ENCODE measurements at regions not wholly inside any gene's neighbourhood (a gene's known extent, or its start where the extent isn't known, plus 50 kb on each side); places are given as distances from the start of the nearest gene placed in this dataset.

DNA sequence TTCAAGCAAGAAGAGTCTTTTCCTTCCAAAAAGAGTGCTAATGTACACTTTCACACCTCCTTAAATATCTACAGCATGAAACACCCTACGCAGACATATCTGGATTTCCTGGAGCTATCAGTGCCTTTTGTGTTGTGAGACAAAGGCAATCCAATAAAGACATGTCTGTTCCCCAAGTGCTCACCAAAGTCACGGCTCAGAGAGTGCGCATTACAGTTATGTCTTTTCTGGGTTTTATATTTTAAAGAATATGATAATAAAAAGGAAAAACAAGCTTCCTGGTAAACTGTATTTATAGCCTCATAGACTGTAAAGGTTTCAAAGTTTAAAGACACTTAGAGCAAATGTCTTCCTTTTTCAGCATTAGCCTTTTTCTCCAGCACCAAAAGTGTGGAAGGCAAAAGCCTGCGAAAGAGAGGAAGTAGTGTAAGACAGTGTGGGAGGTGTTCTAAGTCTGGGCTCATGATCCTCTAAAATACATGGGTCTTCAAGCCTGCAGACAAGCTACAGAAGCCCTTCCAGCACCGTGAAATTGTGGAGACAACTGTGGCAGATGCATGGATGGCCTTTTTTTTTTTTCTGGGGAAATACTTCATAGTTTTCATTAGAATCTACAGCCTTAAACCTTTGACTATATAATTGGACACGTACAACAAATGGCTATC, 135.0 kb upstream of the SLC35B3 start:
- DNase-seq: no peak
- Mint-ChIP-seq H3K4me3 (no peak overlapping the region), H3K9me3 (no peaks in the 10 kb centered on the region), H3K4me1 (no peaks in the 10 kb centered on the region), H3K27me3 (no peaks in the 10 kb centered on the region), H3K27ac (no peak overlapping the region), H3K36me3 (ENCODE audit: low read depth) (no peaks in the 10 kb centered on the region)
- ChIA-PET CTCF (no interaction called here), POLR2A (no interaction called here)

GRCh38 chr6:8562125-8562524, 126.8 kb upstream of the SLC35B3 start:
- H3K27ac Mint-ChIP-seq: no peak overlapping the region
- no peak for DNase-seq
- H3K36me3 Mint-ChIP-seq (ENCODE audit: low read depth): no peaks in the 10 kb centered on the region
- H3K4me3 Mint-ChIP-seq: no peak overlapping the region
- no peaks in the 10 kb centered on the region for H3K27me3 Mint-ChIP-seq
- CTCF ChIA-PET: interaction anchor here (0.6 kb wide), 1 partner anchor 327 kb away, joined by 3 read pairs; no protein-coding TSS in a partner anchor
- H3K4me1 Mint-ChIP-seq: no peaks in the 10 kb centered on the region
- POLR2A ChIA-PET: no interaction called here
- no peaks in the 10 kb centered on the region for H3K9me3 Mint-ChIP-seq

GRCh38 chr6:8558953-8559352, 123.6 kb upstream of the SLC35B3 start:
- Mint-ChIP-seq H3K36me3 (ENCODE audit: low read depth) (no peaks in the 10 kb centered on the region), H3K4me1 (no peaks in the 10 kb centered on the region), H3K9me3 (peaks cover 1% of the 10 kb centered on the region), H3K27me3 (no peaks in the 10 kb centered on the region), H3K27ac (no peak overlapping the region), H3K4me3 (no peak overlapping the region)
- POLR2A ChIA-PET: no interaction called here
- CTCF ChIA-PET: no interaction called here
- DNase-seq: no peak

- Mint-ChIP-seq H3K4me3 (no peak overlapping the region), H3K27me3 (no peaks in the 10 kb centered on the region), H3K36me3 (ENCODE audit: low read depth) (no peaks in the 10 kb centered on the region), H3K9me3 (peaks cover 1% of the 10 kb centered on the region), H3K27ac (no peak overlapping the region), H3K4me1 (no peaks in the 10 kb centered on the region)
- ChIA-PET CTCF (no interaction called here), POLR2A (no interaction called here)
- DNase-seq: no peak
Measured at GRCh38 chr6:8557014-8557748, 121.8 kb upstream of the SLC35B3 start.

DNA sequence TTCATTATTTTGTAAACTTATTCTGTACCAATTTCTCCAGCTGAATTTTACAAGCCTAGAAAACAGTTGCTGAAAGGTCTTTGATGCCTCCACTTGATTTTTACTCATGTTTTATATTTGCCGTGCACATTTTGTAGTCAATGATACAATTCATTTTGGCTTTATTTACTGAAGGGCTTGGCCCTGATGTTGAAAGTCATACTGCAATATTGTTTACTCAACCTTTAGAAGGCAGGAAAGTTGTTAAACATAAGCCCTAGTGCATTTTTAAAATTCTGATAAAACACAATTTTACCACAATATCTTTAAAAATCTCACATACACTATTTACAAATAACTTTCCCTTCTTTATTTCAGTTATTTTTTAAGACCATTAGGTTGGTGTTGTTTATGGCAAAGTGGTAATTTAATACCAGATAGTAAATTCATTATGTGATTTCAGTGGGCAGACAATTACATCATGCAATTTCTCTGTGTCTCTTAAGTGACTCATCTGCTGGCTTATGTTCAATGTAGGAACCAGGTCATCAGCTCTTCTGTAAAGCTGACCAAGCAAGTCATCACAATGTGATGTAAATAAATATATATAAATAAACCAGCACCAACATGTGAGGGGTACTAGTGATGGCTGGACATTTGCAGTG, 121.1 kb upstream of the SLC35B3 start:
- no peak overlapping the region for H3K4me3 Mint-ChIP-seq
- no peak for DNase-seq
- no peaks in the 10 kb centered on the region for H3K4me1 Mint-ChIP-seq
- H3K9me3 Mint-ChIP-seq: peaks cover 1% of the 10 kb centered on the region
- H3K27ac Mint-ChIP-seq: no peak overlapping the region
- ChIA-PET POLR2A (no interaction called here), CTCF (no interaction called here)
- H3K36me3 Mint-ChIP-seq (ENCODE audit: low read depth): no peaks in the 10 kb centered on the region
- H3K27me3 Mint-ChIP-seq: no peaks in the 10 kb centered on the region

DNA sequence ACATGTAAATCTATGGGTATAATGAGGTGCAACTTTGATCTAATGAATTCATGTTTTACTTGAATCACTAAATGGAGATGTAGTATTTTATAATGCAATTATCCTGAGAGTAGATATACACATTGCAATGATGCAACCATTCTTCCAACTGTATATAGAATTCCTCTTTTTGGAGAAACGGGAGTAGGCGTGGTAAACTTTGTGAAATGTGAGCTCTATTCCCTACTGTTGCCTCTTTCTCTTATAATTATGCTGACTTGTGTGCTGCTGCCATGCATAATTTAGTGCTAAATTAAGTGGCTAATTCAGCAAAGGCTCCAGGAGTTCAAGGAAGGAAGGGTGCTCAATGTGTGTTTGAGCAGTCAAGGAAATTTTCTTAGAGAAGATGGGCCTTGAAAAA, 116.6 kb upstream of the SLC35B3 start:
- POLR2A ChIA-PET: no interaction called here
- CTCF ChIA-PET: no interaction called here

DNA sequence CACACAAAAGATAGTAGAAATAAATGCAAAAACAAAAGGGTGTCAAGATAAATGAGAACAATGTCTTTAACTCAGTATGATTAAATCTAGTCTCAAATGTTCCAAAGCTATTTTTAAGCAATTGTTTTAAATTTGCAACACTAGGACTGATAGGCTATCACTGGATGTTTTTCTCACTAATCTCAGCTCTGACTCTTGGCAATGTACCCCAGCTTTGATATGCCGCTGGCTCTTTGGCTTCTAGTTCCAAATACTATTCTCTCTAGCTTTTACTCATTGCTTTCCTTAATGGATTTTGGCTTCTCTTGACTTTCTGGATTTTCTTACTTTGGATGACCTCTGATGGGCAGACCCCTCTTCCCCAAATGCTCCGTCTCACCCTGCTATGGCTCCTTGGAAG, 116.0 kb upstream of the SLC35B3 start:
- Mint-ChIP-seq H3K27ac (no peak overlapping the region), H3K9me3 (no peaks in the 10 kb centered on the region), H3K4me3 (no peak overlapping the region), H3K4me1 (no peaks in the 10 kb centered on the region), H3K36me3 (ENCODE audit: low read depth) (no peaks in the 10 kb centered on the region), H3K27me3 (peaks cover 2% of the 10 kb centered on the region)
- ChIA-PET CTCF (no interaction called here), POLR2A (no interaction called here)
- no peak for DNase-seq

More for the DNA sequence above, 116.6 kb upstream of the SLC35B3 start:
- no peak for DNase-seq
- H3K9me3 Mint-ChIP-seq: peaks cover 1% of the 10 kb centered on the region
- H3K27me3 Mint-ChIP-seq: no peaks in the 10 kb centered on the region
- no peaks in the 10 kb centered on the region for H3K36me3 Mint-ChIP-seq (ENCODE audit: low read depth)
- no peak overlapping the region for H3K4me3 Mint-ChIP-seq
- no peaks in the 10 kb centered on the region for H3K4me1 Mint-ChIP-seq
- no peak overlapping the region for H3K27ac Mint-ChIP-seq

DNA sequence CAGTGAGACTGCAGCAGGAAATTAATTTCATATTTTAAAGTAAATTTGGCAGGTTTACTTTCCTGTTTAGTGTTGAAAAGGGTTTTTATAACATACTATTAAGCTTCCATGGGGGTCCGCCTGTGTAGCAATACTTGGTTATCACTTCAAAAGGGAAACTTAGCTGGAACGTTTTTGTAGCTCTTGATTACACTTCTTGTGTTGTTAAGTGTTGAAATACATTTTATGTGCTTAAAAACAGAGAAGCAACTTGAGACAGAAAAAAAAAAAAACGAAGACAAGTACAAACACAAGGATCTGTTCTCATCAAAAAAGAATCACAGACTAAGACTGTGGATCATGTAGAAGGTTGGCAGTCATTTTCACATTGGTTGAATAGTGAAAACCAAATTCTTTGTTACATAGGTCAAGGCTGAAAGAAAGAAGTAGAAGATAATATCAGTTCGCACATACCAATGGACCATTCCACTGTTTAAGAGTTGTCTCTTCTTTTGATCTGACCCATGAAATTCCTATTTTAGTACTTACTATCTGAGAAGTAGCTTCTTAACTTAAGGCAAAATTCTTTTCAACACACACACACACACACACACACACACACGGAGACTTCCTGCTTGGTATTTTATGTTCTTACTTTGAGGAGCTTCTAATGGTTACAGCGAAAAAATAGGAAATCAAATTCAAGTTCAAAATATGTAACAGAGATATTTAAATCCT, 113.9 kb upstream of the SLC35B3 start:
- H3K27ac Mint-ChIP-seq: no peak overlapping the region

DNA sequence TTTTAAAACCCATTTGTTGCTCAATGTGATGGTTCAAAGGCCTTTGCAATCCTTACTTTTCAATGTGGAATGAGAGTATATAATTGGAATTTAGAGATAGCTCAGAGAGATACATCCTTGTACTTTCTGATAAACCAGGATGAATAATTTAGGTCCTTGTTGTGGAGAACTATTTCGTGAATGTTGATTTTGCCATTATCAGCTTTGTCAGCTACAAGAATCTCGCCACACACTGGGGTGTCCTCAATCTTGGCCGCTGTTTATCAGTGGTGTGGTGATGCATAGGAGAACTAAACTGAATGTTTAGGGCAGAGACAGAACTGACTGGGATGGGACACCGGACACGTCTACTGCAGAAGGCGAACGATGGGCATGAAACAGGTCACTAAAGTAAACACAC, 111.2 kb upstream of the SLC35B3 start:
- no peaks in the 10 kb centered on the region for H3K9me3 Mint-ChIP-seq
- H3K27me3 Mint-ChIP-seq: peaks cover 4% of the 10 kb centered on the region
- DNase-seq: no peak
- no peaks in the 10 kb centered on the region for H3K4me1 Mint-ChIP-seq
- no peaks in the 10 kb centered on the region for H3K36me3 Mint-ChIP-seq (ENCODE audit: low read depth)
- CTCF ChIA-PET: no interaction called here
- H3K27ac Mint-ChIP-seq: no peak overlapping the region
- H3K4me3 Mint-ChIP-seq: no peak overlapping the region
- POLR2A ChIA-PET: no interaction called here

More for the DNA sequence above, 113.9 kb upstream of the SLC35B3 start:
- no peaks in the 10 kb centered on the region for H3K36me3 Mint-ChIP-seq (ENCODE audit: low read depth)
- H3K4me3 Mint-ChIP-seq: no peak overlapping the region
- no peaks in the 10 kb centered on the region for H3K9me3 Mint-ChIP-seq
- peaks cover 4% of the 10 kb centered on the region for H3K27me3 Mint-ChIP-seq
- no peaks in the 10 kb centered on the region for H3K4me1 Mint-ChIP-seq
- ChIA-PET CTCF (no interaction called here), POLR2A (no interaction called here)
- no peak for DNase-seq

DNA sequence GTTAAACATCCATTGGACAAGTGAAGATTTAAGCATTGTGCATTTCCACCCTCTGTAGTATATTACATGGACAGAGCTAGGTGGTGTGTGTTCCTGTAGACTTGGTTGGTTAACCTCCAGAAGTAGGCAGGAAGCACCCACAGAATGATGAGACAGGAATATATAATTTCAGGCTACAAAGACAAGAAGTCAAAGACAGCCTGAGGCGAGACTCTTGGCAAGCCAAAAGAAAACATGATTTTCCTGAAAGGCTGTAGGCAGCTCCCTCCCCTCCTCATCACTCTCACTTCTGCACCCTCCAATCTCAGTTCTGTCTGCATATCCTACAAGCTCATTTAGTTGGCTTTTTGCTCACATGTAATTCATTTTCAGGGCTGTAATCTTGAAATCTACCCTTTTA, 110.0 kb upstream of the SLC35B3 start:
- Mint-ChIP-seq H3K4me1 (no peaks in the 10 kb centered on the region), H3K27ac (no peak overlapping the region), H3K27me3 (peaks cover 4% of the 10 kb centered on the region), H3K36me3 (ENCODE audit: low read depth) (no peaks in the 10 kb centered on the region), H3K4me3 (no peak overlapping the region), H3K9me3 (no peaks in the 10 kb centered on the region)
- ChIA-PET CTCF (no interaction called here), POLR2A (no interaction called here)
- no peak for DNase-seq

GRCh38 chr6:8543714-8544113, 108.4 kb upstream of the SLC35B3 start:
- DNase-seq: no peak
- H3K36me3 Mint-ChIP-seq (ENCODE audit: low read depth): no peaks in the 10 kb centered on the region
- peaks cover 4% of the 10 kb centered on the region for H3K27me3 Mint-ChIP-seq

DNA sequence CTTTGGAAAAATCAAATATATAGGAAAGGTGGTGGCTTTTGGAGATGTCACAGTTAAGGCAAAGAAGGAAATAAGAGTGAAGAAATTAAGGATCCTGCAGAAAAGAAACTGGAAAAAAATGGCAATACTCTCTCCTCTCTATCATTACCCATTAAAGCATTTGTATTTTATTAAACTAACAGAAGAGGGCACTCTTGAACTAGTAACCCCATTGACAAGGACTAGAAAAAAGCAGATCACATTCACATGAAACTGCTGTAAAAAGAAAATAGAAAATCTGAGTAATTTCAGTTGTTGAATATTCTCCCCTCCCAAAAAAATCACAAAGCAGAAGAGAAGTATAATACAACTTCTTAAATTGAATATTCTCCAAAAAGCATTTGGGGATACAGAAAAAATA, 104.1 kb upstream of the SLC35B3 start:
- Mint-ChIP-seq H3K36me3 (ENCODE audit: low read depth) (no peaks in the 10 kb centered on the region), H3K4me3 (no peak overlapping the region), H3K27ac (no peak overlapping the region), H3K4me1 (no peaks in the 10 kb centered on the region), H3K9me3 (no peaks in the 10 kb centered on the region), H3K27me3 (no peaks in the 10 kb centered on the region)
- ChIA-PET POLR2A (no interaction called here), CTCF (no interaction called here)
- DNase-seq: no peak

More at GRCh38 chr6:8543714-8544113, 108.4 kb upstream of the SLC35B3 start:
- Mint-ChIP-seq H3K27ac (no peak overlapping the region), H3K4me3 (no peak overlapping the region), H3K9me3 (no peaks in the 10 kb centered on the region), H3K4me1 (no peaks in the 10 kb centered on the region)
- ChIA-PET CTCF (no interaction called here), POLR2A (no interaction called here)

DNA sequence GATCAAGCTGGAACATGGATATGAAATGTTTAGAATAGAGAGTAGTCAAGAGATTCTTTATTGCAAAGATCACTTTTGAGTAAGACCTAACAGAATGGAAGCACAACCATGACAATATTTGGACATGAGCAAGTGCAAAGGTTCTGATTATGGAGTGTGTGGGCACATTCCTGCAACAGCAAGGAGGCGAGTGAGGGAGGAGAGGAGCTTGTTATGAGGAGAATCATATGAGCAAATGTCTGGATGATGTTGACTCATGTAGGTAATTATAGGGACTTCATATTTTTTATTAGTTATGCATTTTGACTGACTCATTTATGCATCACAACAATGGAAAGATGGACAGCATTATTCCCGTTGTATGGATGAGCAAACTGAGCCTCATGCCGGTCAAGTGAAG, 100.8 kb upstream of the SLC35B3 start:
- H3K4me1 Mint-ChIP-seq: no peaks in the 10 kb centered on the region
- H3K4me3 Mint-ChIP-seq: no peak overlapping the region
- H3K9me3 Mint-ChIP-seq: no peaks in the 10 kb centered on the region
- ChIA-PET CTCF (no interaction called here), POLR2A (no interaction called here)
- H3K27ac Mint-ChIP-seq: no peak overlapping the region
- no peaks in the 10 kb centered on the region for H3K36me3 Mint-ChIP-seq (ENCODE audit: low read depth)
- no peaks in the 10 kb centered on the region for H3K27me3 Mint-ChIP-seq
- DNase-seq: no peak

Measured in activated CD4-positive, alpha-beta T cell treated with anti-CD3 and anti-CD28 coated beads, Interleukin-2, amount 10 ng/mL, durations not matched to agents 7 days and 5 days (primary cell).